Body of pancreas (tissue), 4 donors: ENCODE measurements at regions not wholly inside any gene's neighbourhood (a gene's known extent, or its start where the extent isn't known, plus 50 kb on each side); places are given as distances from the start of the nearest gene placed in this dataset.

Experiments
- POLR2A ChIP-seq, 3 donors: fragments of 450-650 bp; IDR thresholded peaks; one replicate each; pipeline ENCODE4 v1.6.1; 2016; ENCODE audit warnings: antibody characterized with exemption in 3 of 3, mild to moderate bottlenecking in 2 of 3
- TF ChIP-seq, protein P1 (sequence below), 7 experiments: fragments of 450-650 bp in 4 of 7; fragments of 200-600 bp in 3 of 7; sonication (generic) in 3 of 7; IDR thresholded peaks; one replicate each; pipeline ENCODE4 v1.5.1; 2016 to 2019; ENCODE audit warnings: antibody characterized with exemption in 7 of 7

DNA sequence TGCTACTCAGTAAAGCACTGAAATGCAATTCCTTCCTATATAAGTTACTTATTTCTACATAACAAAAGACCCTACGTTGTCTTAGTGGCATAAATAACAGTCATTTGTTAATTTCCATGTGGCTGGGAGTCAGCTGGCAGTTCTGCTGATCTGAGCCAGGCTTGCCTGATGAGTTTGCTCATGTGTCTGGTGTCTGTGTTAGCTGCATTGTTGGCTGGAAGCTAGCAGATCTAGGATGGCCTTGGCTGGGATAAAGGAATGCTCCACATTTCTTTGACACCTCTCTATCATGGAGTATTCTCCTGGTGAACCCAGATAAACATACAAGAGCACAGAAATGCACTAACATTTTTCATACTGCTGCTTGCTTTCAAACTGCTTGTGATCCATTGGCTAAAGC, 264.4 kb upstream of the MON1B start:
- TF ChIP-seq, protein P1, sequence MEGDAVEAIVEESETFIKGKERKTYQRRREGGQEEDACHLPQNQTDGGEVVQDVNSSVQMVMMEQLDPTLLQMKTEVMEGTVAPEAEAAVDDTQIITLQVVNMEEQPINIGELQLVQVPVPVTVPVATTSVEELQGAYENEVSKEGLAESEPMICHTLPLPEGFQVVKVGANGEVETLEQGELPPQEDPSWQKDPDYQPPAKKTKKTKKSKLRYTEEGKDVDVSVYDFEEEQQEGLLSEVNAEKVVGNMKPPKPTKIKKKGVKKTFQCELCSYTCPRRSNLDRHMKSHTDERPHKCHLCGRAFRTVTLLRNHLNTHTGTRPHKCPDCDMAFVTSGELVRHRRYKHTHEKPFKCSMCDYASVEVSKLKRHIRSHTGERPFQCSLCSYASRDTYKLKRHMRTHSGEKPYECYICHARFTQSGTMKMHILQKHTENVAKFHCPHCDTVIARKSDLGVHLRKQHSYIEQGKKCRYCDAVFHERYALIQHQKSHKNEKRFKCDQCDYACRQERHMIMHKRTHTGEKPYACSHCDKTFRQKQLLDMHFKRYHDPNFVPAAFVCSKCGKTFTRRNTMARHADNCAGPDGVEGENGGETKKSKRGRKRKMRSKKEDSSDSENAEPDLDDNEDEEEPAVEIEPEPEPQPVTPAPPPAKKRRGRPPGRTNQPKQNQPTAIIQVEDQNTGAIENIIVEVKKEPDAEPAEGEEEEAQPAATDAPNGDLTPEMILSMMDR (IDR thresholded peaks at IDR 0.05), result no peak
- TF ChIP-seq POLR2A (IDR thresholded peaks at IDR 0.05), result no peak
